ENCODE measurements at regions not wholly inside any gene's neighbourhood (a gene's known extent, or its start where the extent isn't known, plus 50 kb on each side); places are given as distances from the start of the nearest gene placed in this dataset.

GRCh38 chr9:12091865-12092527 is 601.2 kb upstream of the TYRP1 start:
- DNase-seq (ENCODE audit: low read depth) = no peak
- TF ChIP-seq, protein P1, sequence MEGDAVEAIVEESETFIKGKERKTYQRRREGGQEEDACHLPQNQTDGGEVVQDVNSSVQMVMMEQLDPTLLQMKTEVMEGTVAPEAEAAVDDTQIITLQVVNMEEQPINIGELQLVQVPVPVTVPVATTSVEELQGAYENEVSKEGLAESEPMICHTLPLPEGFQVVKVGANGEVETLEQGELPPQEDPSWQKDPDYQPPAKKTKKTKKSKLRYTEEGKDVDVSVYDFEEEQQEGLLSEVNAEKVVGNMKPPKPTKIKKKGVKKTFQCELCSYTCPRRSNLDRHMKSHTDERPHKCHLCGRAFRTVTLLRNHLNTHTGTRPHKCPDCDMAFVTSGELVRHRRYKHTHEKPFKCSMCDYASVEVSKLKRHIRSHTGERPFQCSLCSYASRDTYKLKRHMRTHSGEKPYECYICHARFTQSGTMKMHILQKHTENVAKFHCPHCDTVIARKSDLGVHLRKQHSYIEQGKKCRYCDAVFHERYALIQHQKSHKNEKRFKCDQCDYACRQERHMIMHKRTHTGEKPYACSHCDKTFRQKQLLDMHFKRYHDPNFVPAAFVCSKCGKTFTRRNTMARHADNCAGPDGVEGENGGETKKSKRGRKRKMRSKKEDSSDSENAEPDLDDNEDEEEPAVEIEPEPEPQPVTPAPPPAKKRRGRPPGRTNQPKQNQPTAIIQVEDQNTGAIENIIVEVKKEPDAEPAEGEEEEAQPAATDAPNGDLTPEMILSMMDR (IDR thresholded peaks at IDR 0.05; ENCODE audit: control insufficient read depth, insufficient read depth, low read depth, low read length, missing control alignments) = no peak
- no peak overlapping the region for H3K4me3 ChIP-seq (ENCODE audit: control insufficient read depth, low read depth, low read length)

GRCh38 chr9:12094046-12094445 is 599.1 kb upstream of the TYRP1 start:
- no peak overlapping the region for H3K4me3 ChIP-seq (ENCODE audit: control insufficient read depth, low read depth, low read length)
- TF ChIP-seq, protein P1 (IDR thresholded peaks at IDR 0.05; ENCODE audit: control insufficient read depth, insufficient read depth, low read depth, low read length, missing control alignments) = no peak
- no peak for DNase-seq (ENCODE audit: low read depth)

GRCh38 chr9:12095931-12096330 is 597.3 kb upstream of the TYRP1 start:
- TF ChIP-seq, protein P1 (IDR thresholded peaks at IDR 0.05; ENCODE audit: control insufficient read depth, insufficient read depth, low read depth, low read length, missing control alignments) = no peak
- no peak overlapping the region for H3K4me3 ChIP-seq (ENCODE audit: control insufficient read depth, low read depth, low read length)
- no peak for DNase-seq (ENCODE audit: low read depth)

- DNase-seq (ENCODE audit: low read depth) = no peak
- TF ChIP-seq, protein P1 (IDR thresholded peaks at IDR 0.05; ENCODE audit: control insufficient read depth, insufficient read depth, low read depth, low read length, missing control alignments) = no peak
- no peak overlapping the region for H3K4me3 ChIP-seq (ENCODE audit: control insufficient read depth, low read depth, low read length)
Observed at GRCh38 chr9:12133416-12133815, 559.8 kb upstream of the TYRP1 start.

GRCh38 chr9:12141422-12141821 is 551.8 kb upstream of the TYRP1 start:
- TF ChIP-seq, protein P1 (IDR thresholded peaks at IDR 0.05; ENCODE audit: control insufficient read depth, insufficient read depth, low read depth, low read length, missing control alignments) = no peak
- no peak overlapping the region for H3K4me3 ChIP-seq (ENCODE audit: control insufficient read depth, low read depth, low read length)
- DNase-seq (ENCODE audit: low read depth) = no peak

- no peak for DNase-seq (ENCODE audit: low read depth)
- TF ChIP-seq, protein P1 (IDR thresholded peaks at IDR 0.05; ENCODE audit: control insufficient read depth, insufficient read depth, low read depth, low read length, missing control alignments) = no peak
- no peak overlapping the region for H3K4me3 ChIP-seq (ENCODE audit: control insufficient read depth, low read depth, low read length)
Observed at GRCh38 chr9:12155401-12156134, 537.6 kb upstream of the TYRP1 start.
